HEK293 (cell line): ENCODE measurements at regions not wholly inside any gene's neighbourhood (a gene's known extent, or its start where the extent isn't known, plus 50 kb on each side); places are given as distances from the start of the nearest gene placed in this dataset.

ENCODE experiments used
- CTCF ChIA-PET: fragments of 350-600 bp; formaldehyde crosslinking; extraction: SDS; loops from one replicate; lab custom pipeline; 2021; ENCODE audit warnings: antibody characterized with exemption; lab: Yijun Ruan, JAX
- POLR2A ChIA-PET: fragments of 300-600 bp; formaldehyde crosslinking; extraction: SDS; loops from one replicate; lab custom pipeline; 2020; ENCODE audit warnings: antibody characterized with exemption, inconsistent platforms; lab: Yijun Ruan, JAX
- H3K27ac ChIP-seq: fragments of 200-500 bp; sonication (Bioruptor generic); 2 replicates; pipeline ENCODE4 v1.5.1; 2014; ENCODE audit warnings: low read depth, low read length, control low read depth, inconsistent platforms; ENCODE audit errors: extremely low read depth
- H3K36me3 ChIP-seq, 2 experiments: fragments of 200-500 bp in 1 of 2; sonication (Bioruptor generic) in 1 of 2; 1 replicate in 1 of 2; 2 replicates in 1 of 2; pipeline ENCODE4 v1.5.1; 2014 to 2017; ENCODE audit warnings: inconsistent platforms in 2 of 2, low read length in 2 of 2; ENCODE audit not compliant: control insufficient read depth in 2 of 2, insufficient read depth in 1 of 2
- H3K4me1 ChIP-seq: fragments of 200-500 bp; sonication (Bioruptor generic); 2 replicates; pipeline ENCODE4 v1.5.1; 2014; ENCODE audit warnings: mild to moderate bottlenecking, low read length, inconsistent platforms; ENCODE audit not compliant: control insufficient read depth, insufficient read depth
- H3K4me3 ChIP-seq: 2 replicates; pipeline ENCODE4 v1.5.1; 2011; ENCODE audit warnings: low read depth, mild to moderate bottlenecking, control low read depth, low read length, moderate library complexity
- H3K9me3 ChIP-seq: fragments of 200-500 bp; sonication (Bioruptor generic); 2 replicates; pipeline ENCODE4 v1.5.1; 2014; ENCODE audit warnings: low read depth, low read length, inconsistent platforms; ENCODE audit not compliant: control insufficient read depth, insufficient read depth
- KLF10 ChIP-seq: fragments of 450-650 bp; IDR thresholded peaks from 2 replicates; pipeline ENCODE4 v1.5.1; 2018; ENCODE audit warnings: missing biosample characterization, mild to moderate bottlenecking, missing genetic modification characterization
- ZNF112 ChIP-seq: fragments of 450-650 bp; formaldehyde crosslinking; IDR thresholded peaks from 2 replicates; pipeline ENCODE4 v1.5.0; 2017; ENCODE audit warnings: missing biosample characterization, missing genetic modification characterization
- ZNF211 ChIP-seq: fragments of 450-650 bp; formaldehyde crosslinking; IDR thresholded peaks from 2 replicates; pipeline ENCODE4 v1.5.1; 2016; ENCODE audit warnings: low read depth, missing biosample characterization, missing genetic modification characterization
- ZNF221 ChIP-seq: fragments of 450-650 bp; formaldehyde crosslinking; IDR thresholded peaks from 2 replicates; pipeline ENCODE4 v1.5.1; 2017; ENCODE audit warnings: missing biosample characterization, missing genetic modification characterization, borderline replicate concordance
- ZNF24 ChIP-seq: fragments of 450-650 bp; formaldehyde crosslinking; IDR thresholded peaks from 2 replicates; pipeline ENCODE4 v1.5.1; 2016; ENCODE audit warnings: missing biosample characterization, missing genetic modification characterization
- ZNF248 ChIP-seq: fragments of 450-650 bp; formaldehyde crosslinking; IDR thresholded peaks from 2 replicates; pipeline ENCODE4 v1.5.1; 2017; ENCODE audit warnings: missing biosample characterization, missing genetic modification characterization
- ZNF274 ChIP-seq, 2 experiments: fragments of 200-500 bp in 1 of 2; fragments of 450-650 bp in 1 of 2; sonication (Bioruptor generic) in 1 of 2; formaldehyde crosslinking in 1 of 2; IDR thresholded peaks; 2 replicates each; pipeline versions ENCODE4 v1.5.1 to v1.6.1; 2014 to 2016; ENCODE audit warnings: borderline replicate concordance in 1 of 2, inconsistent platforms in 1 of 2, low read length in 1 of 2, missing biosample characterization in 1 of 2, missing genetic modification characterization in 1 of 2
- ZNF280C ChIP-seq: fragments of 450-650 bp; formaldehyde crosslinking; IDR thresholded peaks from 2 replicates; pipeline ENCODE4 v1.5.1; 2016; ENCODE audit warnings: missing biosample characterization, missing genetic modification characterization
- ZNF324 ChIP-seq: fragments of 450-650 bp; formaldehyde crosslinking; IDR thresholded peaks from 2 replicates; pipeline ENCODE4 v1.5.1; 2016; ENCODE audit warnings: missing biosample characterization, missing genetic modification characterization
- ZNF585B ChIP-seq: fragments of 450-650 bp; formaldehyde crosslinking; IDR thresholded peaks from 2 replicates; pipeline ENCODE4 v1.5.1; 2016; ENCODE audit warnings: missing biosample characterization, missing genetic modification characterization
- ZNF664 ChIP-seq: fragments of 450-650 bp; formaldehyde crosslinking; IDR thresholded peaks from 2 replicates; pipeline ENCODE4 v1.5.1; 2016; ENCODE audit warnings: missing biosample characterization, missing genetic modification characterization
- ZNF677 ChIP-seq: fragments of 450-650 bp; IDR thresholded peaks from 2 replicates; pipeline ENCODE4 v1.5.0; 2018; ENCODE audit warnings: missing biosample characterization, mild to moderate bottlenecking, missing genetic modification characterization, moderate library complexity
- ZNF791 ChIP-seq: fragments of 450-650 bp; formaldehyde crosslinking; IDR thresholded peaks from 2 replicates; pipeline ENCODE4 v1.5.1; 2016; ENCODE audit warnings: missing biosample characterization, missing genetic modification characterization
- ZSCAN16 ChIP-seq: fragments of 450-650 bp; formaldehyde crosslinking; IDR thresholded peaks from 2 replicates; pipeline ENCODE4 v1.5.1; 2016; ENCODE audit warnings: missing biosample characterization, missing genetic modification characterization
- TF ChIP-seq, protein P1 (sequence below): fragments of 450-650 bp; formaldehyde crosslinking; IDR thresholded peaks from 2 replicates; pipeline ENCODE4 v1.5.1; 2016; ENCODE audit warnings: missing biosample characterization, missing genetic modification characterization
- TF ChIP-seq, protein P2 (sequence below): fragments of 450-650 bp; formaldehyde crosslinking; IDR thresholded peaks from 2 replicates; pipeline ENCODE4 v1.5.1; 2016; ENCODE audit warnings: missing biosample characterization, missing genetic modification characterization
- TF ChIP-seq, protein P3 (sequence below): fragments of 450-650 bp; formaldehyde crosslinking; IDR thresholded peaks from 2 replicates; pipeline ENCODE4 v1.5.1; 2017; ENCODE audit warnings: missing biosample characterization, mild to moderate bottlenecking, missing genetic modification characterization, moderate library complexity
- TF ChIP-seq, protein P4 (sequence below): fragments of 450-650 bp; formaldehyde crosslinking; IDR thresholded peaks from 2 replicates; pipeline ENCODE4 v1.5.1; 2016; ENCODE audit warnings: missing biosample characterization, missing genetic modification characterization

DNA sequence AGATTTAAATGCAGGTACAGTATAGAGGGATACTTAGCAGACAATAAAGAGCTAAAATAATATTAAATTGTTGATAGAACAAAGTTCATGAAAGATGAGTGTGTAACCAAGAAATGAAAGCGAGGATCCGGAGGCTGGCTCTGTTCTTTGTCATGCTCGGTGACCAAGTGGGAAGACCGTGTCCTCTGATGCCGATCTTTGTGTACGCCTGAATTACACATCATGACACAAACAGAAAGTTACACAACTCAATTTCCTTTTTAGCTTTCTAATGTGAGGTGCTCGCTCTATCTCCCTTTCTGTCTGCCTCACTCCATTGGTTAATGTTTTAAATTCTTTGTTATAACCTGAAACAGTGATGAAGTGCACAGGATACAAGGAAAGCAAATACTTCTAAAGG, 114.8 kb upstream of the NEIL3 start:
- H3K4me3 ChIP-seq: no peak overlapping the region
- POLR2A ChIA-PET: no interaction called here
- no peaks in the 10 kb centered on the region for H3K36me3 ChIP-seq
- CTCF ChIA-PET: no interaction called here
- no peaks in the 10 kb centered on the region for H3K4me1 ChIP-seq
- no peak overlapping the region for H3K27ac ChIP-seq
- no peaks in the 10 kb centered on the region for H3K9me3 ChIP-seq
- TF ChIP-seq, protein P1, sequence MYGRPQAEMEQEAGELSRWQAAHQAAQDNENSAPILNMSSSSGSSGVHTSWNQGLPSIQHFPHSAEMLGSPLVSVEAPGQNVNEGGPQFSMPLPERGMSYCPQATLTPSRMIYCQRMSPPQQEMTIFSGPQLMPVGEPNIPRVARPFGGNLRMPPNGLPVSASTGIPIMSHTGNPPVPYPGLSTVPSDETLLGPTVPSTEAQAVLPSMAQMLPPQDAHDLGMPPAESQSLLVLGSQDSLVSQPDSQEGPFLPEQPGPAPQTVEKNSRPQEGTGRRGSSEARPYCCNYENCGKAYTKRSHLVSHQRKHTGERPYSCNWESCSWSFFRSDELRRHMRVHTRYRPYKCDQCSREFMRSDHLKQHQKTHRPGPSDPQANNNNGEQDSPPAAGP: no peak
- TF ChIP-seq ZNF280C (no peak), ZSCAN16 (tag by site-specific recombination) (no peak), ZNF791 (tag by site-specific recombination) (no peak), ZNF24 (no peak), ZNF211 (tag by site-specific recombination) (no peak), KLF10 (tag by site-specific recombination) (no peak), ZNF585B (tag by site-specific recombination) (no peak), ZNF274 (IDR thresholded peaks at IDR 0.05; ENCODE audit: low read length) (no peak), ZNF274 (tag by site-specific recombination; IDR thresholded peaks at IDR 0.05; ENCODE audit: borderline replicate concordance) (no peak), ZNF324 (tag by site-specific recombination) (no peak), ZNF248 (tag by site-specific recombination) (no peak), ZNF664 (tag by site-specific recombination) (no peak), ZNF677 (tag by site-specific recombination) (no peak), ZNF112 (tag by site-specific recombination) (no peak), ZNF221 (tag by site-specific recombination) (no peak)
- TF ChIP-seq, protein P2, sequence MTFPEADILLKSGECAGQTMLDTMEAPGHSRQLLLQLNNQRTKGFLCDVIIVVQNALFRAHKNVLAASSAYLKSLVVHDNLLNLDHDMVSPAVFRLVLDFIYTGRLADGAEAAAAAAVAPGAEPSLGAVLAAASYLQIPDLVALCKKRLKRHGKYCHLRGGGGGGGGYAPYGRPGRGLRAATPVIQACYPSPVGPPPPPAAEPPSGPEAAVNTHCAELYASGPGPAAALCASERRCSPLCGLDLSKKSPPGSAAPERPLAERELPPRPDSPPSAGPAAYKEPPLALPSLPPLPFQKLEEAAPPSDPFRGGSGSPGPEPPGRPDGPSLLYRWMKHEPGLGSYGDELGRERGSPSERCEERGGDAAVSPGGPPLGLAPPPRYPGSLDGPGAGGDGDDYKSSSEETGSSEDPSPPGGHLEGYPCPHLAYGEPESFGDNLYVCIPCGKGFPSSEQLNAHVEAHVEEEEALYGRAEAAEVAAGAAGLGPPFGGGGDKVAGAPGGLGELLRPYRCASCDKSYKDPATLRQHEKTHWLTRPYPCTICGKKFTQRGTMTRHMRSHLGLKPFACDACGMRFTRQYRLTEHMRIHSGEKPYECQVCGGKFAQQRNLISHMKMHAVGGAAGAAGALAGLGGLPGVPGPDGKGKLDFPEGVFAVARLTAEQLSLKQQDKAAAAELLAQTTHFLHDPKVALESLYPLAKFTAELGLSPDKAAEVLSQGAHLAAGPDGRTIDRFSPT (tag by site-specific recombination): no peak
- TF ChIP-seq, protein P3, sequence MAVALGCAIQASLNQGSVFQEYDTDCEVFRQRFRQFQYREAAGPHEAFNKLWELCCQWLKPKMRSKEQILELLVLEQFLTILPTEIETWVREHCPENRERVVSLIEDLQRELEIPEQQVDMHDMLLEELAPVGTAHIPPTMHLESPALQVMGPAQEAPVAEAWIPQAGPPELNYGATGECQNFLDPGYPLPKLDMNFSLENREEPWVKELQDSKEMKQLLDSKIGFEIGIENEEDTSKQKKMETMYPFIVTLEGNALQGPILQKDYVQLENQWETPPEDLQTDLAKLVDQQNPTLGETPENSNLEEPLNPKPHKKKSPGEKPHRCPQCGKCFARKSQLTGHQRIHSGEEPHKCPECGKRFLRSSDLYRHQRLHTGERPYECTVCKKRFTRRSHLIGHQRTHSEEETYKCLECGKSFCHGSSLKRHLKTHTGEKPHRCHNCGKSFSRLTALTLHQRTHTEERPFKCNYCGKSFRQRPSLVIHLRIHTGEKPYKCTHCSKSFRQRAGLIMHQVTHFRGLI (tag by site-specific recombination): no peak
- TF ChIP-seq, protein P4, sequence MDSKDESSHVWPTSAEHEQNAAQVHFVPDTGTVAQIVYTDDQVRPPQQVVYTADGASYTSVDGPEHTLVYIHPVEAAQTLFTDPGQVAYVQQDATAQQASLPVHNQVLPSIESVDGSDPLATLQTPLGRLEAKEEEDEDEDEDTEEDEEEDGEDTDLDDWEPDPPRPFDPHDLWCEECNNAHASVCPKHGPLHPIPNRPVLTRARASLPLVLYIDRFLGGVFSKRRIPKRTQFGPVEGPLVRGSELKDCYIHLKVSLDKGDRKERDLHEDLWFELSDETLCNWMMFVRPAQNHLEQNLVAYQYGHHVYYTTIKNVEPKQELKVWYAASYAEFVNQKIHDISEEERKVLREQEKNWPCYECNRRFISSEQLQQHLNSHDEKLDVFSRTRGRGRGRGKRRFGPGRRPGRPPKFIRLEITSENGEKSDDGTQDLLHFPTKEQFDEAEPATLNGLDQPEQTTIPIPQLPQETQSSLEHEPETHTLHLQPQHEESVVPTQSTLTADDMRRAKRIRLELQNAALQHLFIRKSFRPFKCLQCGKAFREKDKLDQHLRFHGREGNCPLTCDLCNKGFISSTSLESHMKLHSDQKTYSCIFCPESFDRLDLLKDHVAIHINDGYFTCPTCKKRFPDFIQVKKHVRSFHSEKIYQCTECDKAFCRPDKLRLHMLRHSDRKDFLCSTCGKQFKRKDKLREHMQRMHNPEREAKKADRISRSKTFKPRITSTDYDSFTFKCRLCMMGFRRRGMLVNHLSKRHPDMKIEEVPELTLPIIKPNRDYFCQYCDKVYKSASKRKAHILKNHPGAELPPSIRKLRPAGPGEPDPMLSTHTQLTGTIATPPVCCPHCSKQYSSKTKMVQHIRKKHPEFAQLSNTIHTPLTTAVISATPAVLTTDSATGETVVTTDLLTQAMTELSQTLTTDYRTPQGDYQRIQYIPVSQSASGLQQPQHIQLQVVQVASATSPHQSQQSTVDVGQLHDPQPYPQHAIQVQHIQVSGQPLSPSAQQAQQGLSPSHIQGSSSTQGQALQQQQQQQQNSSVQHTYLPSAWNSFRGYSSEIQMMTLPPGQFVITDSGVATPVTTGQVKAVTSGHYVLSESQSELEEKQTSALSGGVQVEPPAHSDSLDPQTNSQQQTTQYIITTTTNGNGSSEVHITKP (tag by site-specific recombination): no peak
